ENCODE measurements at regions not wholly inside any gene's neighbourhood (a gene's known extent, or its start where the extent isn't known, plus 50 kb on each side); places are given as distances from the start of the nearest gene placed in this dataset.

DNA sequence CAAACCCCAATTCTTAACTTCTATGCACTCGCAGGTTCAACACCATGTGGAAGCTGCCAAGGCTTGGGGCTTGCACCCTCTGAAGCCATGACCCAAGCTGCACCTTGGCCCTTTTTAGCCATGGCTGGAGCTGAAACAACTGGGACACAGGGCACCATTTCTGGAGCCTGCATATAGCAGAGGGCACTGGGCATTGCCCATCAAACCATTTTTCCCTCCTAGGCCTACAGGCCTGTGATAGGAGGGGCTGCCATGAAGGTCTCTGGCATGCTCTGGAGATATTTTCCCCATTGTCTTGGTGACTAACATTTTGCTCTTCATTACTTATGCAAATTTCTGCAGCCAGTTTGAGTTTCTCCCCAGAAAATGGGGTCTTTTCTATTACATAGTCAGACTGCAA lies 484.7 kb downstream of the EPHA7 start:
- Histone ChIP-seq H3K27ac (no peak overlapping the region), H3K4me3 (no peak overlapping the region), H3K27me3 (no peaks in the 10 kb centered on the region), H3K4me1 (no peaks in the 10 kb centered on the region), H3K36me3 (no peaks in the 10 kb centered on the region), H3K9me3 (no peaks in the 10 kb centered on the region)
- ATAC-seq: no peak
- intact Hi-C loops (cut with DNase I): no loop called here
- DNase-seq: no peak
- WGBS (ENCODE audit: insufficient coverage, low coverage, low lambda C conversion rate, missing lambda C conversion rate): 40% methylated on average over 1 of the region's 1 CpG
- TF ChIP-seq POLR2A (IDR thresholded peaks at IDR 0.05): no peak
- TF ChIP-seq, protein P1, sequence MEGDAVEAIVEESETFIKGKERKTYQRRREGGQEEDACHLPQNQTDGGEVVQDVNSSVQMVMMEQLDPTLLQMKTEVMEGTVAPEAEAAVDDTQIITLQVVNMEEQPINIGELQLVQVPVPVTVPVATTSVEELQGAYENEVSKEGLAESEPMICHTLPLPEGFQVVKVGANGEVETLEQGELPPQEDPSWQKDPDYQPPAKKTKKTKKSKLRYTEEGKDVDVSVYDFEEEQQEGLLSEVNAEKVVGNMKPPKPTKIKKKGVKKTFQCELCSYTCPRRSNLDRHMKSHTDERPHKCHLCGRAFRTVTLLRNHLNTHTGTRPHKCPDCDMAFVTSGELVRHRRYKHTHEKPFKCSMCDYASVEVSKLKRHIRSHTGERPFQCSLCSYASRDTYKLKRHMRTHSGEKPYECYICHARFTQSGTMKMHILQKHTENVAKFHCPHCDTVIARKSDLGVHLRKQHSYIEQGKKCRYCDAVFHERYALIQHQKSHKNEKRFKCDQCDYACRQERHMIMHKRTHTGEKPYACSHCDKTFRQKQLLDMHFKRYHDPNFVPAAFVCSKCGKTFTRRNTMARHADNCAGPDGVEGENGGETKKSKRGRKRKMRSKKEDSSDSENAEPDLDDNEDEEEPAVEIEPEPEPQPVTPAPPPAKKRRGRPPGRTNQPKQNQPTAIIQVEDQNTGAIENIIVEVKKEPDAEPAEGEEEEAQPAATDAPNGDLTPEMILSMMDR (IDR thresholded peaks at IDR 0.05): no peak

DNA sequence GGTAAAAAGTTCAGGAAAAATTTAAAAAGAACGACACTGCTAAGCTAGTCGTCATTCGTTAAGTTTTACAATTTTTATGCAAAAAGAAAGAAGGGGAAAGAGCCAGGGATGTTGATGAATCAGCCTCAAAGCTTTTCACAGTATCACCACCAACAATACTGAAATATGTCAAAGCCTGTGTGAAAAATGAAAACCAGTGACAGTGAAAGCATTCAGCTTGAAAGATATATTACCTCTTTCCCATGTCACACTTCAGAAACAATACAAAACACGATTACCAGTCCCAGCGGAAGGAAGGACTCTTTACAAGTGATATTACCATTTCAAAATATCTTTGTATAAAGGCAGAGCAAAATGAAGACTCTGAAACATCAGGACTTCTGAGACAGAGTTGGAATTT lies 489.2 kb downstream of the EPHA7 start:
- intact Hi-C loops (cut with DNase I): no loop called here
- no peak for TF ChIP-seq POLR2A (IDR thresholded peaks at IDR 0.05)
- TF ChIP-seq, protein P1 (IDR thresholded peaks at IDR 0.05): no peak
- no peak for DNase-seq
- no peak overlapping the region for H3K27ac ChIP-seq
- no peaks in the 10 kb centered on the region for H3K9me3 ChIP-seq
- H3K4me3 ChIP-seq: no peak overlapping the region
- H3K27me3 ChIP-seq: no peaks in the 10 kb centered on the region
- H3K36me3 ChIP-seq: no peaks in the 10 kb centered on the region
- 28% methylated on average over 5 of the region's 5 CpGs for WGBS (ENCODE audit: insufficient coverage, low coverage, low lambda C conversion rate, missing lambda C conversion rate)
- H3K4me1 ChIP-seq: no peaks in the 10 kb centered on the region
- no peak for ATAC-seq

DNA sequence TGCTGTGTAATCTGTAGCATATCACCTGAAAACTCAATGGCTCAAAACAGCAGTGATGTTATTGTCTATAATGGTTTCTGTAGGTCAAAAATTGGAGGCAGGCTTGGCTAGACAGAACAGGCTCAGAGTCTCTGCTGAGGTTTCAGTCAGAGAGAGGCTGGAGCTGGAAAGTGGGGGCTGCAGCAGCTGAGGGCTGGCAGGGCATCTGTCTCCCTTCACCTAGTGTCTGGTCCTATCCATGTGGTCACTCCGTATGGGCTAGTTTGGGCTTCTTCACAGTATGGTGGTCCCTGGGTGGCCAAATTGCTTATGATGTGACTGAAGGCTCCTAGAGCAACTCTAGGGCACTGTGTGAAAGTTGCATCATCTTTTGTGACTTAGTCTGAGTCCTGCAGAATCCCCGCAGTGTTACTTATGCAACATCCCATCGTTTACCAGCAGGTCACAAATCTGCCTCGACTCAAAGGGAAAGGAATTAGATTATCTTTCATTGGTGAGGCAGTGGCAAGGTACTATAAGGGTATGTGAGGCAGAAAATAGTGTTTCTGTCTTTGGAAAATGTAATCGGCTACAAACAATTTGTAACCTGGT lies 497.0 kb downstream of the EPHA7 start:
- no peak overlapping the region for H3K27ac ChIP-seq
- H3K4me1 ChIP-seq: no peaks in the 10 kb centered on the region
- intact Hi-C loops (cut with DNase I): no loop called here
- ATAC-seq (no peak), DNase-seq (no peak)
- H3K27me3 ChIP-seq: no peaks in the 10 kb centered on the region
- H3K9me3 ChIP-seq: no peaks in the 10 kb centered on the region
- H3K4me3 ChIP-seq: no peak overlapping the region
- H3K36me3 ChIP-seq: no peaks in the 10 kb centered on the region
- WGBS (ENCODE audit: insufficient coverage, low coverage, low lambda C conversion rate, missing lambda C conversion rate): 29% methylated on average over 5 of the region's 5 CpGs
- no peak for TF ChIP-seq POLR2A (IDR thresholded peaks at IDR 0.05)
- TF ChIP-seq, protein P1 (IDR thresholded peaks at IDR 0.05): no peak

DNA sequence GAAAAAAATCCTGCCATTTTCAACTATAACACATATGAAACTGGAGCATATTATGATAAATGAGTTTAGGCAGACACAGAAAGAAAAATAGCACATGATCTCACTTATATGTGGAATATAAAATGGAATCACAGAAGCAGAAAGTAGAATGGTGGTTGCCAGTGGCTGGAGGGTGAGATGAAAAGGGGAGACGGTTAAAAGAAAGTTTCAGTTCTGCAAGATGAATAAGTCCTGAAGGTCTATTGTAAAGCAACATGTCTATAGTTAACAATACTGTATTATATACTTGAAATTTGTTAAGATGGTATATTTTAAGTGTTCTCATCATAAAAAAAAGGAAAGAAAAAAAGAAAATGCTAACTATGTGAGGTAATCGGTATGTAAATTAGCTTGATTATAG lies 503.9 kb downstream of the EPHA7 start:
- Histone ChIP-seq H3K27ac (no peak overlapping the region), H3K4me3 (no peak overlapping the region), H3K4me1 (no peaks in the 10 kb centered on the region), H3K36me3 (no peaks in the 10 kb centered on the region), H3K9me3 (no peaks in the 10 kb centered on the region), H3K27me3 (no peaks in the 10 kb centered on the region)
- whole genome bisulfite sequencing (ENCODE audit: insufficient coverage, low coverage, low lambda C conversion rate, missing lambda C conversion rate): 46% methylated on average over 2 of the region's 2 CpGs
- DNase-seq: no peak
- TF ChIP-seq POLR2A (IDR thresholded peaks at IDR 0.05): no peak
- TF ChIP-seq, protein P1 (IDR thresholded peaks at IDR 0.05): no peak
- intact Hi-C loops (cut with DNase I): no loop called here
- no peak for ATAC-seq

DNA sequence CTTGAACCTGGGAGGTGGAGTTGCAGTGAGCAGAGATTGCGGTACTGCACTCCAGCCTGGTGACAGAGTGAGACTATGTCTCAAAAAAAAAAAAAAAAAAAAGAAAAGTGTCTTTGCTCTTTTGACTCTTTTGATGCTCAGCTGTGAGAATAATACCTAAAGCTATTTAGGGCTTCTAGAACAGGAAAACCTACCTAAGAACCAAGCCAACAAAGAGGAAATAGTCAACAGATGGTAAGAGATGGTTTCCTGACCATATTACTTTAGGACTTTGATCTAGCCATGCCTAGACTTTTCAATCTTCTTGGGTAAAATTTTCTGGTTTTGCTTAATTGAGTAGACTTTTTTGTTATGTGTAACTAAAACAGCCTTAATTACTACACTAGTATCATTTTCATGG lies 508.1 kb downstream of the EPHA7 start:
- no peak for TF ChIP-seq POLR2A (IDR thresholded peaks at IDR 0.05)
- TF ChIP-seq, protein P1 (IDR thresholded peaks at IDR 0.05): no peak
- Histone ChIP-seq H3K4me3 (no peak overlapping the region), H3K36me3 (no peaks in the 10 kb centered on the region), H3K27me3 (no peaks in the 10 kb centered on the region), H3K27ac (no peak overlapping the region), H3K9me3 (no peaks in the 10 kb centered on the region), H3K4me1 (no peaks in the 10 kb centered on the region)
- DNase-seq: no peak
- ATAC-seq: no peak
- WGBS (ENCODE audit: insufficient coverage, low coverage, low lambda C conversion rate, missing lambda C conversion rate): 83% methylated on average over 1 of the region's 1 CpG
- intact Hi-C loops (cut with DNase I): no loop called here
